A673 (cell line): ENCODE measurements at regions not wholly inside any gene's neighbourhood (a gene's known extent, or its start where the extent isn't known, plus 50 kb on each side); places are given as distances from the start of the nearest gene placed in this dataset.

ENCODE experiments used
- CTCF ChIP-seq: fragments of 300-800, 200-600 bp; sonication (generic); conservative IDR thresholded peaks from 2 replicates; pipeline ENCODE4 v1.5.1; 2017; ENCODE audit warnings: low read depth, mild to moderate bottlenecking, antibody characterized with exemption, low read length, moderate library complexity, mixed read lengths
- EZH2 ChIP-seq: fragments of 200-600 bp; sonication (generic); IDR thresholded peaks from 2 replicates; pipeline ENCODE4 v1.6.1; 2017; ENCODE audit warnings: borderline replicate concordance, low read depth, mild to moderate bottlenecking, mixed read lengths, antibody characterized with exemption, low read length; ENCODE audit not compliant: poor library complexity, severe bottlenecking

GRCh38 chr1:37237948-37238347 lies 203.6 kb upstream of the GRIK3 start:
- no peak for TF ChIP-seq EZH2
- TF ChIP-seq CTCF = no peak
